ENCODE measurements at regions not wholly inside any gene's neighbourhood (a gene's known extent, or its start where the extent isn't known, plus 50 kb on each side); places are given as distances from the start of the nearest gene placed in this dataset.
A peak's percentile ranks its signal among the peaks of the same experiment; 100 is the strongest.

DNA sequence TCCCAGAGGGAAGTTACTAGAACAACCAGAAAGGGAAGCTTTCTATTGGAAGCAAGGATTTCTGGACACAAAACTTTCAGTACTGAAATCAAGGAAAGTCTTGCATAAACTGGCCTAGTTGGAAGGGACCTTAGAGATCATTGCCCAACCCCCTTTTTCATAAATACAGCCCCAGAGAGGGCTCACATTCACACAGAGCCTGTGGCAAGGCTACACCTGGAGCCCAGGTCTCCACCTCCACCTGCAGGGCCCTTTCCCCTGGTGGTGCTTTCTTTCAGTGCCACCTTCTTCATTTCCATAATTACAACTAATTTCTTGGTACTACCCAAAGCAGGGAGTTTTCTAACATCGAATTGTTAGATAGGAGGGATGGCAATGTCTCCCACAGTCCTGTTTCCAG is 85.7 kb downstream of the ADRB2 start:
- no peak for ATAC-seq
- DNase-seq: no peak
- intact Hi-C loops (cut with micrococcal nuclease): no loop called here

DNA sequence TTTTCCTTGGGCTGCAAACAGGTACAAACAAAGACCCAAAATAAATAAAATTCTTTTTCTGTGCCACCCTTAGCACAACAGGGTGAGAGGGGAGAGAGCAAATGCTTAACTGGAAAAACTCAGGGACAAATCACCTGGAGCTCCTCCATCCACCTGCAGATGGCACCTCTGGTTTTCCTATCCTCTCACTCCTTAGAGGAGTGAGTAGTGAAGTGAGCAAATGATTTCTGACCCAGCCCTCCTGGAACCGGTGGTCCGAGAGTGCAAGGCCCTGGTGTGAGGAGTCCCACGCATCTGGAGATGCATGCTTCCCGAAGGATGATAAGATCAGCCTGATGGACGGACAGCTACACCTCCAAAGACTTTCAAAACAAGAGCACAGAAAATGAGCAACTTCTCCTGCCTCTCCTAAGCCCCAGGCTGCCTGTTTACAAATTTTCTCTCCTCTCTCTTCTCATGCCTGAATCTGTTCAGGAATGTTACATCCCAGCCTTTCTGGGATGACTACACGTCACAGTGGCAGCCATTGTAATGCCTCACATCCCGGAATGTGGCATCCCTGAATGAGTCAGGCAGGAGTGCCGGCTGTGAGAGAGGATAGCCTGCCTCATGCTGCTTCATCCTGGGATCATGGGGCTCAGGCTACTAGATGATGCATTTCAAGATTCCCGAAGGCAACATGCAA is 86.4 kb downstream of the ADRB2 start:
- intact Hi-C loops (cut with micrococcal nuclease): no loop called here
- DNase-seq (no peak), ATAC-seq (peak; percentile 47)

DNA sequence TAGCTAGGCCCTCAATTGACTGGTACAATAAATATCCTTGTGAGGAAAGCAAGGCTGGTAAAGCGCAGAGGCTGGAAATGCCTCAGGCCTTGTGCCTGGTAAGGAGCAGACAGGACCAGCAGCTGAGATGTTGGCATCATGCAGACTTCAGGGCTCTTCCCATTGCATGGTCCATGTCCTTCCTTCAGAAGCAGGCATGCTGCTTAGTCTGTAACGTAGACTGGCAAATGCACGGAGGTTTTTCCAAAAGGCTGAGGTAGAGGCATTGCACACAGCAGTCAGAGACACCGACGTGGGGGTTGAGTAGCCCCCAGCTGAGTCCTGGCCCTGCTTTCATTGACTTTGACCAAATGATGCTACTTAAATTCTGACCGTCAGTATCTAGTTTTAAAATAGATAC is 87.1 kb downstream of the ADRB2 start:
- ATAC-seq (no peak), DNase-seq (no peak)
- intact Hi-C loops (cut with micrococcal nuclease): no loop called here

DNA sequence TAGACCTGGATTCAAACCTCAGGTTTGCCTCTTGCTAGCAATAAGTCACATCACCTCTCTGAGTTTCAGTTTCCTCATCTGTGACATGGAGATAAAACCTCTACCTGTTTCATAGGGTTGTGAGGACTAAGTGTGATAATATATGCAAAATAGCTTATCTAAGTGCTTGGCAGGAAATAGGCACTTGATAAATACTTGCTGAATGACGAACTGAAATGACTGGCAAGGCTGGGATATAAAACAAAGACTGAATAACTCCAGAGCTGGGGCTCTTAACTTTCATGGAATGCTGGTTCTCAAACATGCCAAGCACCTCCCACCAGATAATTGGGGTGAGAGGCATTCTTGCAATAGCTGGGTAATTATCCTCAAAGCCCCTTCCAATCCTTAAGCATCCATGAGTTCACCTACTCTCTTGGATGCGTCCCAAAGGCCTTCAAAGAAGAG is 87.6 kb downstream of the ADRB2 start:
- ATAC-seq (peak; percentile 30), DNase-seq (no peak)
- intact Hi-C loops (cut with micrococcal nuclease): no loop called here

DNA sequence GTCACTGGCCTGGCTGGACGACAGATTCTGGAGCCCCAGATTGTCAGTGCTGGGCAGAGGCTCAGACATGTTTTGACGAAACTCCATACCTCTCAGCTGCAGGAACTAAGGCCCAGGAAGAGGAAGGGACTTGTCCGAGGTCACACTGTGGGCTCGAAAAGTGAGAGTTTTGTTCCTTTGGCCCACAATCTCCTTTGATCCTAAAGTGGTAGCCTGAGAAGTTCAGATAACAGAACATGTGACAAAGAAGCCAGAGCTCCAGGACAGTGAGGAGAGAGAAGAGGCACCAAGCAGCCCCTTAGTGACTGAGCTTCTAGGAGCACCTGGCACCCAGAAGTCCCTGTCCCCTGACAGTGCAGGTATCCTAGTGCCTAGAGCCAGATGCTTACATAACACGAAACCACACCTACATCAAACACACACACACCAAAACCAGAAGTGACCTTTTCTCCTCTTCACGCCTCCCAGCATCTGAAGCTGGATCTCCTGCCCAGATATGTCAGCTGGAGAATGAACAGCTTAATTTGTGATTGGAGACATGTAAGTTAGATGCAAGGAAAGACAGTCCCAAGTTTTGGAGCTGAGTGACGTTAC is 88.9 kb downstream of the ADRB2 start:
- peak; percentile 47 for ATAC-seq
- intact Hi-C loops (cut with micrococcal nuclease): no loop called here

DNA sequence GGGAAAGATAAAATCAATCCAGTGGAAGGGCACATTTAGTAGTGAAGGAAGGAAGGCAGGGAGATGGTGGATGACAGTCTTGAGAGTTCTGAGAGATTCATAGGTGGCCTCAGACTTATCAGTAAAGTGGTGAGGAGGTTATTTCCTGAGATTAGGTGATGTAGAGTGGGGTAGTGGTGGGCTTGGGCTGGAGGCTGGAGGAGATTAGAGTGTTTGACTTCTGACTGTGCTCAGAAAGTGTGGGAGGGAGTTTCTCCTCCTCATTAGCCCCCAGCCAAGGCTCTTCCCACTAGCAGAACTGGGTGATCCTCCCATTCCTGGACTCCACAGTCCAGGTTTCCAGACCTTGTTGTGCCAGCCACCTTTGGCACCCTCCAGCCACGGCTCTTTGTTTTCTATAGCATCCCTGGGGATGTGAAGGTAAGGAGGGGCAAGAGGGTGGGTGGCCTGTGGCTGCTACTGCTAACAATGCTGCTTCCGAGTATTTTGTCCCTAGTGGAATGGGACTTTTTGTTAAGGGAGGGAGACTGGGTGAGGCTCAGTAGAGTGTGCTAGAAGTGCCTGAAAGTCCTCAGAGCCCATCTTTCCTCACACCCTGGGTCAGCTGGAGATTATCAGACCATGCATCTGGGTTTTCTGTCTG is 94.4 kb downstream of the ADRB2 start:
- no peak for ATAC-seq

More for the DNA sequence above, 88.9 kb downstream of the ADRB2 start:
- DNase-seq: no peak

DNA sequence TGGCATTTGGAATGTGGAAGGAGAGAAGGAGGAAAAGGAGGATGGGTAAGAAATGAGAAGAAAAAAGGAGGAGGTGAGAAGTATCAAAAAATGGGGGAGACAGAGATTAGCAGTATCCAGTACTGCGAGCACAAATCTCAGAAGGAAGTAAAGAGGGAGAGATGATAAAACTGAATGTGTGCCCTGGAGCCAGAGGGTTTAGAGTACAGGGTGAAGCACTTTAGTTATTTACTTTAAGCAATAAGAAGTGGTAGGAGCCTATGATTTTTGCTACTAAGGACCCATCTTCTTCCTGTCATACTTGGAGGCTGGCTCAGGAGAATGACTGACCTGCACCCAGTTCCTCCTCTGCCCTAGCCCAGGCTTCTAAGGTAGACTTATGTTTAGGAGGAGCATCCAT is 94.9 kb downstream of the ADRB2 start:
- intact Hi-C loops (cut with micrococcal nuclease): no loop called here
- DNase-seq: no peak
- no peak for ATAC-seq

More for the DNA sequence above, 94.4 kb downstream of the ADRB2 start:
- intact Hi-C loops (cut with micrococcal nuclease): no loop called here
- DNase-seq: no peak

DNA sequence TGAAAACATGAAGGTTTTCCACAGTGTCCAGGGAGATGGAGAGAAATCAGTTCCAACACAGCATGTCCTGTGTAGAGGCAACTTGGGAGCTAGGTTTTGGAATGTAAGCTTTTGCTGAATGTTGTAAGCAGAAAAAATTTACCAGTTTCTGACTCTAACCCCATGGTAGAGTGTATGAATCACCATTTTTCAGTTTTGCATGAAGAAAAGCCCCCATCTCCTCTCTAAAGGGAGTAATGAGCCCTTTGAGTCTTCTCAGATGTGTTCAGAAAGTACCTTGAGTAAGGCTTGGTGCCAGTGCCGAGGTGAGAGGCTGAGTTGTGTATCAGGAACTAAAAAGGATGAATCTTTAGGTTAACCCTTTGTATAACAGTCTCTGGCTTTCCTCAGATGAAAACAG is 96.2 kb downstream of the ADRB2 start:
- ATAC-seq (no peak), DNase-seq (no peak)
- intact Hi-C loops (cut with micrococcal nuclease): no loop called here

DNA sequence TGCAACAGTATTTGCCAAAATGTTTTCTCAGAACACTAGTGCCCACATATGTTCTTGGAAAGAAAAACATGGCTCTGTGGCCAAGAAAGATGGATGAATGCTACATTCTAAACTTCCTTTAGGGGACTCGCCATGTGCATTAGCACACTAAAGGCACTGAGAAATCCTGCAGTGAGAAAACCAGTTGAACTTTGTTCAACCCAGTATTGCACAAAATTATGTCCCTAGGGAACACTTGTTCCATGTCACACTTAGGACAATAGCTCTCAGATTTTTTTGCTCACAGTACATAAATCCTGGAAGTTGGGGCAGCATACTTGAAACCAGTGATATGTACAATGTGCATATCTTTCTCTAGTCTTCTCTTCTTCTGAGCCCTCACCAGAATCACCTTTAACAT is 96.6 kb downstream of the ADRB2 start:
- no peak for DNase-seq
- intact Hi-C loops (cut with micrococcal nuclease): no loop called here
- ATAC-seq: no peak

DNA sequence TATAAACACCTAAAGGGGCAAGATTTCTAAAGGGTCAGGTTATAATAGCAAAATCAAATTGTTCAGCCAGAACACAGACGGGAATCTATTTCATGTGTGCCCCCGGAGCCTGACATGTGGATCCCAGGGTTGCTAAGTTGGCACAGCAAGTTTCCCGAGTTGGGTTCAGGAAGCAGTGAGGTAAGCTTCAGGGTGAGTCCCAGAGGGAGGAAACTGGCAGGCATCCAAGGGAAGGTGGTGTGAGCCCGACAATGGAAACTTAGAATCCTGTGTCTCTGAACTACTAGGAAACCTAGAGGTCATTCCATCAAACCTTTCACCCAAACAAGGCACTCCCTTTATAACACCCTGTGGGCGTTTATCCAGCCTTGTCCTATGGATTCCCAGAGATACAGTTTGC is 98.4 kb downstream of the ADRB2 start:
- intact Hi-C loops (cut with micrococcal nuclease): no loop called here
- DNase-seq (peak; percentile 36), ATAC-seq (peak; percentile 32)

DNA sequence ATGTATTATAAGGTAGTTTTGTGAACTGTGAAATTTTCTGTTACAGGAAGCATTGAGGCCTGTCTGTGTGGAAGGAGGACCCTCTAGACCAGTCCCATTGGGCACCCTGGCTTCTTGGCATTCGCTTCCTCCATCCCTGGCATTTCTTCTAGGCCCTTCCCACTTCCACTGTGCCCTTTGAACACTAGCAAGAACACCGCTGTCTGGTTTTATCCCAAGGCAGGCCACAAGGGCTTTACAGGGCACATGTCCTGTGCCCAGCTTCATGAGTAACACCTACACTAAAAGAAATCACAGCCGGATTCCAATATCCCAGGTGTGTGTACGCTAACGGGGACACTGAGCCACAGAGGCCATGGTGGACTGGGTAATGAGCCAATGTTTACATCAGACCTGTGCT is 99.8 kb downstream of the ADRB2 start:
- ATAC-seq: no peak
- intact Hi-C loops (cut with micrococcal nuclease): no loop called here
- DNase-seq: no peak

DNA sequence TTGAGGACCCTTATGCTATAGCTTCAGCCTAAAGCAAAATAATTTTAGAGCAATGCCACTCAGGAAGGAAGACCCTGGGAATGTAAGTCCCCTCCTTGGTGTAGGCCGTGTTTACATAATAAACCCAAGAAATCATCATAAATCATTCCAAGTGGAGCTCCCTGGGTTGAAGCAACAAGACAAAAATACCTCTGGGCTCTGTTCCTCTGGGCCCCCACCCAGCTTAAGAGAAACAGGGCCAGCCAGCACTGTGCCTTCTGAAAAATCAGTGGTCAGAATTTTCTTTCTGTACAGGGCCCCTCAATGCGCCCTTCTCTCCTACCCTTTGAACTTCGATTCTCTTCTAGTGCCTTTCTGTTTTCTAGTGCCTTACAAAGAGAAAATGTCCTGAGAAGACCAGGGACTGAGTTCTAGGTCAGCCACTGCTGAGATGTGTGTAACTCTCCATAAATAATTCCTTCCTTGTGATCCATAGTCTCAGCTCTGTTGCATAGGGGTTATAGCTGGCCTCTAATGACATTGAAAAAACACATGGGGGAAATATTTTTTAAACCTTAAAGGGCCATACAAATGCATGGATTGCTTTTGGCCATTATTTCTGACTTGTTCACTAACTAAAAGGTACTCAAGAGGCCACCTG is 101.0 kb downstream of the ADRB2 start:
- intact Hi-C loops (cut with micrococcal nuclease): no loop called here
- no peak for ATAC-seq
- no peak for DNase-seq

DNA sequence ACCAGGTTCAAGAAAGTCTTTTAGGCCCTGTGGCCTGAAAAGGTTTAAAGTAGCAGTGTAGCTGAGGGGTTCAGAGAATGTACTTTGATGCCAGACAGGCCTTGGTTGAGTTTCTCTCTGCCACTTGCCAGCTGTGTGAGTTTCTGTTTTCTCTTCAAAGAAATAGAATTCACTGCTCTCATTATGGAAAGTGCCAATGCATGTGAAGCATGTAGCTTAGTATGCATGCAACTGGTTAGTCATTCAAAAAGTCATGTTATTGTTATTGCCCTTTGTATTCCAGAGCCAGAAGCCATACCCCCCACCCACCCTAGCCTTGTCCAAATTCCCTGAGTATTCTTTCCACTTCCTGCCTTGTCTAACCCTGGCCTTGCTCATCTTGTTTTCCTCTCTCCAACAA is 101.7 kb downstream of the ADRB2 start:
- DNase-seq (no peak), ATAC-seq (no peak)
- intact Hi-C loops (cut with micrococcal nuclease): no loop called here

DNA sequence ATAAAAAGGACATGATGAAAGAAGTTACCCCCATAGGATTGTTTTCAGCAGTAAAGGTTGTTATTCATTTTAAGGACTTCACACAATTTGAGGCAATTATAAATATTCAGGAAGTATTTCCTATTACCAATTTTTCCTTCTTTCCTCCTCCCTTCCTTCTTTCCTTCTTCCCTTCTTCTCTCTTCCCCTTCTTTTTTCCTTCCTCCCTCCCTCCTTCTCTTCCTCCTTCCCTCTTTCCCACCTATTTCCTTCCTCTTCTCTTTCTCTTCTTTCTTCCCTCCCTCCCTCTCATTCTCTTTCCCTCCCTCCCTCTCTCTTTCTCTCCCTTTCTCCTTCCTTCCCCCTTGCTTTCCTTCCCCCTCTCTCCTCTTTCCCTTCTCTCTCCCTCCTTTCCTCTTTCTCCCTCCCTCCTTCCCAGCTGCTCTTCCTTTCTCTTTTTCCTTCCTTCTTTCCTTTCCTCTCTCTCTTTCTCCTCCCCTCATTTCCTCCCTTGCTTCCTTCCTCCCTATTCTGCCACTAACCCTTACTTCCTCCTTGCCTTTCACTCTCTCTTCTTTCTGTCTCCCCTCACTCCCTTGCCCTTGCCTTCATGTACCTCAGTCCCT is 105.1 kb downstream of the ADRB2 start:
- intact Hi-C loops (cut with micrococcal nuclease): no loop called here
- ATAC-seq (no peak), DNase-seq (no peak)

DNA sequence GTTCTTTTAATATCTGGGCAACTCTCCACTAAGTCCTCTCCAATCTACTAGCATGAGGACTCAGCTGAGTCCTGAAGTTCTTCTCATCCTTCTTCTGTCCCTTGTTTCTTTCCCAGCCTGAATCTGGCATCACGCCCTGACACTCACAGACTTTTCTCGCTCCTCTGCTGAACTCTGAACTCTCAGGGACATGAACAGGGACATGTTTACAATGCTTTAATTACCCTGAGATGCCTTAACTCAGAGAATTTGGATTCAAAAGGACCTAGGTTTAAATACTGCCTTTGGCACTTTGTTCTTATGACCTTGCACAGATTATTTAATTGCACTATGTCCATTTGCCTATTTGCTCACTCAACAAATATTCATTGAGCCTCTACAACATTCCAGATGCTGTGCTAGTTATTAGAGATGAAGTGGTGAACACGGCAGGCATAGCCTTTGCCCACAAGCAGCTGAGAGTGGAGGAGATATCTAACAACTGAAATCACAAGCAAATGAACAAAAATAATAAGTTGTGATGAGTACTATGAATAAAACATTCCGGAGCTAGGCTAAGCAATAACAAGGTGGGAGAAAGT is 106.0 kb downstream of the ADRB2 start:
- intact Hi-C loops (cut with micrococcal nuclease): no loop called here
- ATAC-seq (no peak), DNase-seq (no peak)

DNA sequence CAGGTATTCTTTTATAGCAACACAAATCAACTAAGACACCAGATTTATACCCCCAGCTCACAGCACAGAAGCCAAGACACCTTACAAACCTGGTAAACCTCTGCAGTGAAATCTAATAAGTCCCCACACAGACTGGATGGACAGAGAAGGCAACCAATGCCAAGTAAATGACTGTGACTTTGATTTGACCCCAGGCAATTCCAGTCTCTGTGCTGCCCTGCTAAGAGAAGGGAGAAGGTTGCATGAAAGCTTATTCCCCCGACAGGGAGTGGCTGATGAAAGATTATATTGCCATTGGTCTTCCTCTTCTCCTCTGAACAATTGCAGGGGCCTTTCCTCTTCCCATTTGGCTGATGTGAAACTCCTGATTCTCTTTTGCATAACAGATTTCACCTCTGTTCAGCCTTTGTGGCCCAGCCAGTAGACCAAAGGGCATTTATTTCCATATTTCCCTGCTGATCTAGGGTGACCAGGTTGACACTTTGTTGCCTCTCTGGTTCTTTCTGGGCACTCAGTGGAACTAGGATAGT is 107.6 kb downstream of the ADRB2 start:
- ATAC-seq (peak; percentile 64), DNase-seq (no peak)
- intact Hi-C loops (cut with micrococcal nuclease): no loop called here

DNA sequence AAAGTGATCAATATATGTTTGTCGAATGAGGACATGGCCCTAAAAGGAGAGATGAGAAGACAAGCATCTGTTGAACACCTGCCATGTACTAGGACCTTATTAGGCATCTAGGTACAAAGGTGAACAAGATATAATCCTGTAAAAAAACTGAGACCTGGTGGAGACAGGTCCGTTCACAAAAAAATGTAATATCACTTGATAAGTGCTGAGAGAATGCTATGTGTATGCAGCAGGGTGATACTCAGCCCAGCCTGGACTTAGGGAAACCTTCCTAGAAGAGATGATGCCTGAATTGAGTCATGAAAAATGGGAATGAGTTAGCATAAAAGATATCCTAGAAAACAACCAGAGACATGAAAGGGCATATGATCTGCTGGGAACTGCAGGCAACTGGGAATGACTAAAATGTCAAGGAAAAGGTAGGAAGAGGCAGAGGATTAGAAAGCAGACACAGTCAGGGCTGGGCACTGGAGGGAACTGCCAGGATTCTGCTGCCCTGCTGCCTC is 108.5 kb downstream of the ADRB2 start:
- DNase-seq (no peak), ATAC-seq (no peak)
- intact Hi-C loops (cut with micrococcal nuclease): no loop called here

DNA sequence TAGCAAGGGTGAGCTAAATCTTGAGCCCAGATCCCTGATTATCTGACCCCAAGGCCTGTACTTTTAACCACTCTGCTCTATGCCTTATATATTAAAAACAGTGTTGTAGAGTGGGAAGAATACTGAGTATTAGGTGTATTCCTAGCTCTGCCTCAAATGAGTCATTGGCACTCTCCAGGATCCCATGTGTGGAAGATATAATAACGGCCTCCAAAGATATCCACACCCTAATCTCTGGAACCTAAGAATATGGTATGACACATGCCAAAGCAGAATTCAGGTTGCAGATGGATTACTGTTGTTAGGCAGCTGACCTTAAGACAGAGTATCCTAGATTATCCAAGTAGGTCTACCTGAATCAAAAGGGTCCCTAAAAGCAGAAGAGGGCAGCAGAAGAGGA is 110.8 kb downstream of the ADRB2 start:
- DNase-seq (no peak), ATAC-seq (no peak)
- intact Hi-C loops (cut with micrococcal nuclease): no loop called here

DNA sequence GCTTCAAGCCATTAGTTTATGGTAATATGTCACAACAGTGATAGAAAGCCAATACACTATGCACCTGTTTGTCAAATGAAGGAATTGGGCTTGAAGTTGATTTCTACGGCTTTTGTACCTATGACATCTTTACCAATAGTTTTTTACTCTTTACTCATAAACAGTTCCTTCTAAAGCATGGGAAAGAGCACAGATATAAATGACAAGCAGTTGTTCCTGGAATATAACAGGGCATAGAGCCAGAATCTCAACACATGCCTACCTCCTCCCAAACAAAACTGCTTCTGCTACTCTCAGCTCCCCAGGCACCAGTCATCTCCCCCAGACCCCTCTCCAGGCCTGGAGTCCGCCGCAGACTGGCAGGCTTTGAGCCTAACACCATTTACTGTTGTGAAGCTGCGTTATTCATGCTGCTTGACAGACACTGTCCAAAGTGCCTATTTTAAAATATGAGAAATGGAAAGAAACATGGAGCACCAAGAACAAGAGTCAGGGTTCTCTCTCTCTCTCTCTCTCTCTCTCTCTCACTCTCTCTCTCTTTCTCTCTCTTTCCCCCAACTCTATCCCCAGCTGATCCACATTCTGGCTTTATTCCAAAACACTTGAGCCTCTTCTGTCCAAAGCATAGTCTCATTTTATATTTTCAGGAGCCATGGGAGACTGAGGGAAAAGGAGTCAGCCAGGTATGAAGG is 111.6 kb downstream of the ADRB2 start:
- DNase-seq (no peak), ATAC-seq (peak; percentile 24)
- intact Hi-C loops (cut with micrococcal nuclease): no loop called here

Data from left ventricle myocardium superior (tissue), 1 donor.